HEK293 (cell line): ENCODE measurements at regions not wholly inside any gene's neighbourhood (a gene's known extent, or its start where the extent isn't known, plus 50 kb on each side); places are given as distances from the start of the nearest gene placed in this dataset.

Experiments used
- CTCF ChIA-PET: fragments of 350-600 bp; formaldehyde crosslinking; extraction: SDS; loops from one replicate; lab custom pipeline; 2021; ENCODE audit warnings: antibody characterized with exemption; lab: Yijun Ruan, JAX
- POLR2A ChIA-PET: fragments of 300-600 bp; formaldehyde crosslinking; extraction: SDS; loops from one replicate; lab custom pipeline; 2020; ENCODE audit warnings: antibody characterized with exemption, inconsistent platforms; lab: Yijun Ruan, JAX
- H3K27ac ChIP-seq: fragments of 200-500 bp; sonication (Bioruptor generic); 2 replicates; pipeline ENCODE4 v1.5.1; 2014; ENCODE audit warnings: low read depth, low read length, control low read depth, inconsistent platforms; ENCODE audit errors: extremely low read depth
- H3K36me3 ChIP-seq, 2 experiments: fragments of 200-500 bp in 1 of 2; sonication (Bioruptor generic) in 1 of 2; 1 replicate in 1 of 2; 2 replicates in 1 of 2; pipeline ENCODE4 v1.5.1; 2014 to 2017; ENCODE audit warnings: inconsistent platforms in 2 of 2, low read length in 2 of 2; ENCODE audit not compliant: control insufficient read depth in 2 of 2, insufficient read depth in 1 of 2
- H3K4me1 ChIP-seq: fragments of 200-500 bp; sonication (Bioruptor generic); 2 replicates; pipeline ENCODE4 v1.5.1; 2014; ENCODE audit warnings: mild to moderate bottlenecking, low read length, inconsistent platforms; ENCODE audit not compliant: control insufficient read depth, insufficient read depth
- H3K4me3 ChIP-seq: 2 replicates; pipeline ENCODE4 v1.5.1; 2011; ENCODE audit warnings: low read depth, mild to moderate bottlenecking, control low read depth, low read length, moderate library complexity
- H3K9me3 ChIP-seq: fragments of 200-500 bp; sonication (Bioruptor generic); 2 replicates; pipeline ENCODE4 v1.5.1; 2014; ENCODE audit warnings: low read depth, low read length, inconsistent platforms; ENCODE audit not compliant: control insufficient read depth, insufficient read depth
- GFI1B ChIP-seq: fragments of 450-650 bp; formaldehyde crosslinking; IDR thresholded peaks from 2 replicates; pipeline ENCODE4 v1.5.1; 2016; ENCODE audit warnings: missing biosample characterization, missing genetic modification characterization
- OSR2 ChIP-seq: fragments of 450-650 bp; formaldehyde crosslinking; IDR thresholded peaks from 2 replicates; pipeline ENCODE4 v1.5.1; 2016; ENCODE audit warnings: missing biosample characterization, missing genetic modification characterization
- SCRT1 ChIP-seq: fragments of 450-650 bp; formaldehyde crosslinking; IDR thresholded peaks from 2 replicates; pipeline ENCODE4 v1.5.1; 2016; ENCODE audit warnings: missing biosample characterization, missing genetic modification characterization, borderline replicate concordance
- ZBTB1 ChIP-seq: fragments of 450-650 bp; formaldehyde crosslinking; IDR thresholded peaks from 2 replicates; pipeline ENCODE4 v1.5.1; 2016; ENCODE audit warnings: missing biosample characterization, missing genetic modification characterization
- ZNF114 ChIP-seq: fragments of 450-650 bp; formaldehyde crosslinking; IDR thresholded peaks from 2 replicates; pipeline ENCODE4 v1.5.0; 2017; ENCODE audit warnings: missing biosample characterization, missing genetic modification characterization
- ZNF157 ChIP-seq: fragments of 450-650 bp; formaldehyde crosslinking; IDR thresholded peaks from 2 replicates; pipeline ENCODE4 v1.5.1; 2016; ENCODE audit warnings: missing biosample characterization, missing genetic modification characterization
- ZNF211 ChIP-seq: fragments of 450-650 bp; formaldehyde crosslinking; IDR thresholded peaks from 2 replicates; pipeline ENCODE4 v1.5.1; 2016; ENCODE audit warnings: low read depth, missing biosample characterization, missing genetic modification characterization
- ZNF223 ChIP-seq: fragments of 450-650 bp; formaldehyde crosslinking; IDR thresholded peaks from 2 replicates; pipeline ENCODE4 v1.5.1; 2016; ENCODE audit warnings: missing biosample characterization, missing genetic modification characterization
- ZNF280C ChIP-seq: fragments of 450-650 bp; formaldehyde crosslinking; IDR thresholded peaks from 2 replicates; pipeline ENCODE4 v1.5.1; 2016; ENCODE audit warnings: missing biosample characterization, missing genetic modification characterization
- ZNF335 ChIP-seq: fragments of 450-650 bp; formaldehyde crosslinking; conservative IDR thresholded peaks from 2 replicates; pipeline ENCODE4 v1.5.1; 2016; ENCODE audit warnings: missing biosample characterization, missing genetic modification characterization
- ZNF354C ChIP-seq: fragments of 450-650 bp; formaldehyde crosslinking; IDR thresholded peaks from 2 replicates; pipeline ENCODE4 v1.5.1; 2016; ENCODE audit warnings: missing biosample characterization, missing genetic modification characterization, low read depth, borderline replicate concordance
- ZNF391 ChIP-seq: fragments of 450-650 bp; formaldehyde crosslinking; IDR thresholded peaks from 2 replicates; pipeline ENCODE4 v1.5.1; 2016; ENCODE audit warnings: low read depth, missing biosample characterization, missing genetic modification characterization, borderline replicate concordance
- ZNF548 ChIP-seq: fragments of 450-650 bp; formaldehyde crosslinking; IDR thresholded peaks from 2 replicates; pipeline ENCODE4 v1.5.1; 2016; ENCODE audit warnings: missing biosample characterization, missing genetic modification characterization
- ZNF585B ChIP-seq: fragments of 450-650 bp; formaldehyde crosslinking; IDR thresholded peaks from 2 replicates; pipeline ENCODE4 v1.5.1; 2016; ENCODE audit warnings: missing biosample characterization, missing genetic modification characterization
- ZNF629 ChIP-seq: fragments of 450-650 bp; formaldehyde crosslinking; IDR thresholded peaks from 2 replicates; pipeline ENCODE4 v1.5.1; 2017; ENCODE audit warnings: missing biosample characterization, missing genetic modification characterization
- ZNF664 ChIP-seq: fragments of 450-650 bp; formaldehyde crosslinking; IDR thresholded peaks from 2 replicates; pipeline ENCODE4 v1.5.1; 2016; ENCODE audit warnings: missing biosample characterization, missing genetic modification characterization
- ZNF677 ChIP-seq: fragments of 450-650 bp; IDR thresholded peaks from 2 replicates; pipeline ENCODE4 v1.5.0; 2018; ENCODE audit warnings: missing biosample characterization, mild to moderate bottlenecking, missing genetic modification characterization, moderate library complexity
- ZSCAN30 ChIP-seq: fragments of 450-650 bp; IDR thresholded peaks from 2 replicates; pipeline ENCODE4 v1.5.1; 2018; ENCODE audit warnings: missing biosample characterization, mild to moderate bottlenecking, missing genetic modification characterization, moderate library complexity
- TF ChIP-seq, protein P1 (sequence below): fragments of 450-650 bp; formaldehyde crosslinking; IDR thresholded peaks from 2 replicates; pipeline ENCODE4 v1.5.1; 2016; ENCODE audit warnings: missing biosample characterization, missing genetic modification characterization
- TF ChIP-seq, protein P2 (sequence below): fragments of 450-650 bp; formaldehyde crosslinking; IDR thresholded peaks from 2 replicates; pipeline ENCODE4 v1.5.1; 2016; ENCODE audit warnings: missing biosample characterization, missing genetic modification characterization
- TF ChIP-seq, protein P3 (sequence below): fragments of 450-650 bp; formaldehyde crosslinking; IDR thresholded peaks from 2 replicates; pipeline ENCODE4 v1.5.1; 2016; ENCODE audit warnings: missing biosample characterization, missing genetic modification characterization

DNA sequence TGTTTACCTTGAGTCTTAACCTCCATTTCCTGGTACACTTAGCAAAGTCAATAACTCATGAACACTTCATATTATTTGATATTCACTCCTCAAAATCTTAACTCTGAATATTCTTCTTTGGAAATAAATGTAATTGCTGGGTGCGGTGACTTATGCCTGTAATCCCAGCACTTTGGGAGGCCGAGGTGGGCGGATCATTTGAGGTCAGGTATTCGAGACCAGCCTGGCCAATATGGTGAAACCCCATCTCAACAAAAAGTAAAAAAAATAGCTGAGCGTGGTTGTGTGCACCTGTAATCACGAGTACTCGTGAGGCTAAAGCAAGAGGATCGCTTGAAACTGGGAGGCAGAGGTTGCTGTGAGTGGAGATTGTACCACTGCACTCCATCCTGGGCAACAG, 201.3 kb upstream of the DSEL start (continued):
- TF ChIP-seq ZNF677, result no peak
- TF ChIP-seq ZNF114 (tag by site-specific recombination), result no peak
- TF ChIP-seq, protein P1, sequence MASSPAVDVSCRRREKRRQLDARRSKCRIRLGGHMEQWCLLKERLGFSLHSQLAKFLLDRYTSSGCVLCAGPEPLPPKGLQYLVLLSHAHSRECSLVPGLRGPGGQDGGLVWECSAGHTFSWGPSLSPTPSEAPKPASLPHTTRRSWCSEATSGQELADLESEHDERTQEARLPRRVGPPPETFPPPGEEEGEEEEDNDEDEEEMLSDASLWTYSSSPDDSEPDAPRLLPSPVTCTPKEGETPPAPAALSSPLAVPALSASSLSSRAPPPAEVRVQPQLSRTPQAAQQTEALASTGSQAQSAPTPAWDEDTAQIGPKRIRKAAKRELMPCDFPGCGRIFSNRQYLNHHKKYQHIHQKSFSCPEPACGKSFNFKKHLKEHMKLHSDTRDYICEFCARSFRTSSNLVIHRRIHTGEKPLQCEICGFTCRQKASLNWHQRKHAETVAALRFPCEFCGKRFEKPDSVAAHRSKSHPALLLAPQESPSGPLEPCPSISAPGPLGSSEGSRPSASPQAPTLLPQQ (tag by site-specific recombination), result no peak
- TF ChIP-seq ZNF664 (tag by site-specific recombination), result no peak
- TF ChIP-seq ZBTB1 (tag by site-specific recombination), result no peak
- no peak for TF ChIP-seq ZNF629 (tag by site-specific recombination)
- no peak for TF ChIP-seq ZSCAN30 (tag by site-specific recombination)

GRCh38 chr18:67715567-67715966, 199.0 kb upstream of the DSEL start:
- Histone ChIP-seq H3K27ac (no peak overlapping the region), H3K9me3 (no peaks in the 10 kb centered on the region), H3K4me1 (no peaks in the 10 kb centered on the region), H3K36me3 (no peaks in the 10 kb centered on the region), H3K4me3 (no peak overlapping the region)
- CTCF ChIA-PET, result interaction anchor here (0.7 kb wide), 1 partner anchor 1018 kb away, joined by 3 read pairs; no protein-coding TSS in a partner anchor
- POLR2A ChIA-PET, result no interaction called here
- no peak for TF ChIP-seq ZNF335 (tag by site-specific recombination)
- TF ChIP-seq SCRT1 (tag by site-specific recombination), result no peak
- no peak for TF ChIP-seq ZNF354C (tag by site-specific recombination)

GRCh38 chr18:67710639-67711038, 194.1 kb upstream of the DSEL start:
- Histone ChIP-seq H3K4me3 (no peak overlapping the region), H3K27ac (no peak overlapping the region), H3K36me3 (no peaks in the 10 kb centered on the region), H3K9me3 (no peaks in the 10 kb centered on the region), H3K4me1 (no peaks in the 10 kb centered on the region)
- POLR2A ChIA-PET, result interaction anchor here (1.0 kb wide), 1 partner anchor 194 kb away, joined by 6 read pairs; the partner anchor contains the start of gene DSEL
- TF ChIP-seq ZSCAN30 (tag by site-specific recombination), result no peak
- TF ChIP-seq, protein P2, sequence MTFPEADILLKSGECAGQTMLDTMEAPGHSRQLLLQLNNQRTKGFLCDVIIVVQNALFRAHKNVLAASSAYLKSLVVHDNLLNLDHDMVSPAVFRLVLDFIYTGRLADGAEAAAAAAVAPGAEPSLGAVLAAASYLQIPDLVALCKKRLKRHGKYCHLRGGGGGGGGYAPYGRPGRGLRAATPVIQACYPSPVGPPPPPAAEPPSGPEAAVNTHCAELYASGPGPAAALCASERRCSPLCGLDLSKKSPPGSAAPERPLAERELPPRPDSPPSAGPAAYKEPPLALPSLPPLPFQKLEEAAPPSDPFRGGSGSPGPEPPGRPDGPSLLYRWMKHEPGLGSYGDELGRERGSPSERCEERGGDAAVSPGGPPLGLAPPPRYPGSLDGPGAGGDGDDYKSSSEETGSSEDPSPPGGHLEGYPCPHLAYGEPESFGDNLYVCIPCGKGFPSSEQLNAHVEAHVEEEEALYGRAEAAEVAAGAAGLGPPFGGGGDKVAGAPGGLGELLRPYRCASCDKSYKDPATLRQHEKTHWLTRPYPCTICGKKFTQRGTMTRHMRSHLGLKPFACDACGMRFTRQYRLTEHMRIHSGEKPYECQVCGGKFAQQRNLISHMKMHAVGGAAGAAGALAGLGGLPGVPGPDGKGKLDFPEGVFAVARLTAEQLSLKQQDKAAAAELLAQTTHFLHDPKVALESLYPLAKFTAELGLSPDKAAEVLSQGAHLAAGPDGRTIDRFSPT, result no peak
- CTCF ChIA-PET, result interaction anchor here (0.5 to 2.1 kb wide), 6 partner anchors 43 to 198 kb away, joined by 3 to 10 read pairs (median 4); no protein-coding TSS in a partner anchor

DNA sequence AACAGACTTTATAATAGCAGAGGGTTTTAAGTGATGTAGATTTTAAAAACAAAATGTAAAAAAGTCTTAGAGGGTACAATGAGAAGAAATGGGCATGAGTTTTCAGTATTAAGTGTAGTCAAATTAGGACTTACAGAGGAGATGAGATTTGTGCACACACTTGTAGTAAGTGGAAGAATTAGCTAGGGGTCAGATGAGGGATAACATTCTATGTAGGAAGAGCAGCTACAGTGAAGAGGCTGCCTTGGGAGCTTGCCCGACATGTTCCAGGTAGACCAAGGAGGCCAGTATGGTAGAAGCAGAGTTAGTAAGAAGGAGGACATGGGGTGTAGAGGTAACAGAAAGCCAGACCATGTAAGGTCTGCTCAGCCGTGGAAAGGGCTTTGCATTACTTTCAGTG, 189.2 kb upstream of the DSEL start:
- Histone ChIP-seq H3K4me1 (no peaks in the 10 kb centered on the region), H3K27ac (no peak overlapping the region), H3K36me3 (no peaks in the 10 kb centered on the region), H3K9me3 (no peaks in the 10 kb centered on the region), H3K4me3 (no peak overlapping the region)
- CTCF ChIA-PET, result no interaction called here
- POLR2A ChIA-PET, result no interaction called here
- TF ChIP-seq ZNF548 (tag by site-specific recombination) (no peak), ZNF585B (tag by site-specific recombination) (no peak), ZNF280C (tag by site-specific recombination) (no peak), ZNF211 (tag by site-specific recombination) (no peak), OSR2 (no peak), ZNF157 (tag by site-specific recombination) (no peak), GFI1B (tag by site-specific recombination) (no peak), ZNF391 (tag by site-specific recombination) (no peak), ZNF223 (tag by site-specific recombination) (no peak)
- TF ChIP-seq, protein P3, sequence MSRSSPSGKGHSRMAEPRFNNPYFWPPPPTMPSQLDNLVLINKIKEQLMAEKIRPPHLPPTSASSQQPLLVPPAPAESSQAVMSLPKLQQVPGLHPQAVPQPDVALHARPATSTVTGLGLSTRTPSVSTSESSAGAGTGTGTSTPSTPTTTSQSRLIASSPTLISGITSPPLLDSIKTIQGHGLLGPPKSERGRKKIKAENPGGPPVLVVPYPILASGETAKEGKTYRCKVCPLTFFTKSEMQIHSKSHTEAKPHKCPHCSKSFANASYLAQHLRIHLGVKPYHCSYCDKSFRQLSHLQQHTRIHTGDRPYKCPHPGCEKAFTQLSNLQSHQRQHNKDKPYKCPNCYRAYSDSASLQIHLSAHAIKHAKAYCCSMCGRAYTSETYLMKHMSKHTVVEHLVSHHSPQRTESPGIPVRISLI (tag by site-specific recombination), result no peak
